DOHH2 (cell line): ENCODE measurements at regions not wholly inside any gene's neighbourhood (a gene's known extent, or its start where the extent isn't known, plus 50 kb on each side); places are given as distances from the start of the nearest gene placed in this dataset.

Source experiments
- EZH2phosphoT487 ChIP-seq: fragments of 200-600 bp; sonication (generic); IDR thresholded peaks from 2 replicates; pipeline ENCODE4 v1.6.1; 2017; ENCODE audit warnings: borderline replicate concordance, mild to moderate bottlenecking, antibody characterized with exemption, low read length, moderate library complexity, mixed read lengths
- TF ChIP-seq, protein P1 (sequence below): fragments of 200-600 bp; sonication (generic); IDR thresholded peaks from one replicate; pipeline ENCODE4 v1.5.1; 2014; ENCODE audit warnings: antibody characterized with exemption, mild to moderate bottlenecking, low read depth, low read length; ENCODE audit not compliant: poor library complexity, severe bottlenecking

DNA sequence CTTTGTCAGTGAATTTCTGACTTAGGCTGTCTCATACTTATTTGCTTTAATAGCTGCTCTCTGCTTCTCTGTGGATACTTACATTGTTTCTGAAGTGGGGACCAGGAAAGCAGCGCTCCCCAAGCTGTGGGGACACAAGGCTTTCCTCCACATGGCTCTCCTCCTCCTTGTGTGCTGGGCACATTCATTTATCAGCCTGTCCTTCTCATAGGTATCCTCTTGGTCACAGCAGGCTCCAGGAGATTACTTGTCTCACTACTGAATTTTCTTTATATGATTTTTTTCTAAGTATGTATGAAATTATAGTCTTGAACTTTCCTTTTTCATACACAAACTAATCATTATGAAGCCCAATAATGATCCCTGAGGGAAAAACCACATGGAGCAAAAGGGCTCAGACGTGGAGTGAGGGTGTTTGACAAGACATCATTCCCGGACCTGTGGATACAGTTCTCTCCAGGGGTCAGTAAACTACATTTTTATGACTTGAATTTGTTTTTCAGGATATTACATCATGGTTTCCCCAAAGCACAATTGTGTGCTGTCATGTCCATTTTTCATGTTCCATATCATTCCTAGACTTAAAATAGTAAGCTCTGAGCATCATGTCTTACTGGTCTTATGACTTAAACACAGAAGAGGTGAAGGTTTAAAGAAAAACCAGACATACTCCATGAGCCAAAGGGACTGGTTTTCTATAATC is 234.5 kb downstream of the PCSK1 start:
- TF ChIP-seq, protein P1, sequence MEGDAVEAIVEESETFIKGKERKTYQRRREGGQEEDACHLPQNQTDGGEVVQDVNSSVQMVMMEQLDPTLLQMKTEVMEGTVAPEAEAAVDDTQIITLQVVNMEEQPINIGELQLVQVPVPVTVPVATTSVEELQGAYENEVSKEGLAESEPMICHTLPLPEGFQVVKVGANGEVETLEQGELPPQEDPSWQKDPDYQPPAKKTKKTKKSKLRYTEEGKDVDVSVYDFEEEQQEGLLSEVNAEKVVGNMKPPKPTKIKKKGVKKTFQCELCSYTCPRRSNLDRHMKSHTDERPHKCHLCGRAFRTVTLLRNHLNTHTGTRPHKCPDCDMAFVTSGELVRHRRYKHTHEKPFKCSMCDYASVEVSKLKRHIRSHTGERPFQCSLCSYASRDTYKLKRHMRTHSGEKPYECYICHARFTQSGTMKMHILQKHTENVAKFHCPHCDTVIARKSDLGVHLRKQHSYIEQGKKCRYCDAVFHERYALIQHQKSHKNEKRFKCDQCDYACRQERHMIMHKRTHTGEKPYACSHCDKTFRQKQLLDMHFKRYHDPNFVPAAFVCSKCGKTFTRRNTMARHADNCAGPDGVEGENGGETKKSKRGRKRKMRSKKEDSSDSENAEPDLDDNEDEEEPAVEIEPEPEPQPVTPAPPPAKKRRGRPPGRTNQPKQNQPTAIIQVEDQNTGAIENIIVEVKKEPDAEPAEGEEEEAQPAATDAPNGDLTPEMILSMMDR = no peak
- no peak for TF ChIP-seq EZH2phosphoT487
